ENCODE measurements at regions not wholly inside any gene's neighbourhood (a gene's known extent, or its start where the extent isn't known, plus 50 kb on each side); places are given as distances from the start of the nearest gene placed in this dataset.

- DNase-seq, result no peak
These were observed 645.7 kb downstream of the BRD1 start for GRCh38 chr22:49181942-49182341.

- no peak for DNase-seq
These were observed 646.2 kb downstream of the BRD1 start for GRCh38 chr22:49181431-49181830.

- DNase-seq, result no peak
These were observed 647.0 kb downstream of the BRD1 start for GRCh38 chr22:49180683-49181024.

DNA sequence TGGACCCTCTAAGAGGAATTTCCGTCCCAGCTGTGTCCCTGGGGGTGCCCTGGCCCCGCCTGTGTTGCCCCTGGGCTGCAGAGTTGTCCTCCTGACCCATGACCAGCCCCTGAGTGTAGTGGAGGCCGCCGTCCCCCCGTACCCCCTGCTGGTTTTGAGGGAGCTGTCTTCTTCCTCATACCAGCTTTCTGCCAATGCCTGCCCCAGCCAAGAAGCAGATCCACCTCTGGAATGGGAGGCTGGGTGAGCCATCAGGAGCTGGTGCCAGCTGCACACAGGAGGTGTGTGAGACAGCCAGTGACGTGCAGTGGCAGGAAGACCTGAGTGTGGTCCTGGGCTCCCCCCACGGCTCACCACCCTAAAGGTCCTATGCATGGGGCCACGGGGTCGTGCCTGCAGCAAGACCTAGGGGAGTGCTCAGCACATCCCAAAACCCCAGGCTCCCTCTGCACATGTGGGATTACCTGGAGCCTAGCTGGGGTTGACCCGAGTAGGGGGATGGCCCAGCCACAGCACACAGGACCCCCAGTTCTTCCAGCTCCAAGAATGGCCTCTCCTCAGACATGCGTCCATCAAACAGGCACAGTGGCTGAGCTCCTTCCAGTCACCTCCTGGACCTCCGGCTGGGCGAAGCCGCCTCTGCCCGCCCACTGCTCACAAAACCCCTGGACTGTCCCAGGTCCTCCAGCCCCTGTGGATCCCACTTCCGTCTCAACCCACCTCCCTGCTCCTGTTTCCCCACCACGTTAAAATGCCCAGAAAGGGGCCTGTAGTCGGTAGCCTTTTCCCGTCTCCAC, 647.6 kb downstream of the BRD1 start:
- DNase-seq, result no peak

GRCh38 chr22:49179175-49179574, 648.5 kb downstream of the BRD1 start:
- no peak for DNase-seq

DNA sequence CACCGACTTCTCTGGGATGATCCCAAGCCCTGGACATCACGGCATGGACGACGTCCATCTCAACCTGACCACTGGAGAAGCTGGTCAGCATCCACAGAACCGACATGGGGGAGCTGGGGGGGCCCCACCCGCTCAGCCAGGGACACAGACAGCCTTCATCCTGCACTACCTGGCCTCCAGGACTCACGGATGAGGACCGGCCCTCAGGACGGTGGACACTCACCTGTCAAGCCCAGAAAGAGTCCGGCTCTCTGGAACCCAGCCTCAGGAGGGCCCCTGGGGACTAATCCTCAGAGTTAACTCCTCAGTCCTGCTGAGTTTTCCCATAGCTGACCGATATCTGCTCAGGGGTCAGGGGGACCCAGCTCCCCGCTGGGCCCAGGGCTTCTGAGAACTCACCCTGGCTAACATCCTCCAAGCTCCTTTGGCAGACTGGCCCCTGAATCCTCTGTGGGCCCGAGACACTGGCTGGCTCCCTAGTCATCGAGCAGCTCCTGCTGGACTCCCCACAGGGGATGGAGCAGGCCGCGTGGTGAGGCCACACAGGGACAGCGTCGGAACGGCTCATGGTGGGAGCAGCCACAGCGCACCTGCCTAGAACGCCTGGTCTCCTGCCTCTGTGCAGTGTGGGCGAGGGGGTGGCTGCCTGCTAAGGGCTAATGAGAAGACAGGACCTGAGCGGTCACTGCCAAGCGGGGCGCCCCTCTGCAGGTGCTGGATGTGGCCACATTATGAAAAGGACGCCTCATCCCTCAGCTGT, 649.2 kb downstream of the BRD1 start:
- no peak for DNase-seq

GRCh38 chr22:49177666-49178065, 650.0 kb downstream of the BRD1 start:
- no peak for DNase-seq

DNA sequence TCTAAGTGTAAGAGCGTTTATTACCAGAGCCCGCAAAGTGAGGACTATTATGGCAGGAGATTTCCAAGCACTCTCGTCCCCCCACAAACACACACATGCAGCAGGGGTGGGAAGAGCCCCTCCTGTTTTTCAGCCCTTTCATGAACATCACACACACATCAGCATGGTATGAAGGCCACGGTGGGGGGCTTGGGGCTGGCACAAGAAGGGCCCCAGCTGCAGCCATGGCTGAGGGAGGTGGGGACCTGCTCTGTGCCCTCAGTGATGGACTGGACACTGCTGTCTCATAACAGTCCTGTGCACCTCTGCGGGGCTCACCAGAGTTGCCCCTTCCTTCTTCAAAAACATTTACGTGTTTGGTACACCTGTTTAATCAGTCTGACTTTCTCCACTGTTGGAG, 650.7 kb downstream of the BRD1 start:
- no peak for DNase-seq

DNA sequence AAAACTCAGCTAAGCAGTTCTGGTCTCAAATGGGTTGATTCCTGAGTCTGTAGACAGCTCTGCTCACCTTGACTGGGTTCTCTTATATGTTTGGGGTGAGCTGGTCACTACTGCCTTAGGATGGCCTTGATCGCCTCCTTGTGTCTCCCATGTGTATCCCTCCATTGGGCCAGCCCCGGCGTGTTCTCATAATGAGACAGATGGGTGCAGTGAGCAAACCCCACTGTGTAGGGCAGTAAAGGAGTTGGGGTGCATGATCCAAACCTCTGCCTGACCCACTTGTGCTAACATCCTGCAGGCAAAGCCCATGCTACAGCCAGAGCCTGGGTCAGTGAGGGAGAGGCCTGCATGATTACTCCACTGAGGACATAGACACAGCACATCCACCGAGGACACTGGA, 657.6 kb downstream of the BRD1 start:
- no peak for DNase-seq

- no peak for DNase-seq
These were observed 658.5 kb downstream of the BRD1 start for GRCh38 chr22:49169074-49169744.

GRCh38 chr22:49168219-49168813, 659.4 kb downstream of the BRD1 start:
- no peak for DNase-seq

DNA sequence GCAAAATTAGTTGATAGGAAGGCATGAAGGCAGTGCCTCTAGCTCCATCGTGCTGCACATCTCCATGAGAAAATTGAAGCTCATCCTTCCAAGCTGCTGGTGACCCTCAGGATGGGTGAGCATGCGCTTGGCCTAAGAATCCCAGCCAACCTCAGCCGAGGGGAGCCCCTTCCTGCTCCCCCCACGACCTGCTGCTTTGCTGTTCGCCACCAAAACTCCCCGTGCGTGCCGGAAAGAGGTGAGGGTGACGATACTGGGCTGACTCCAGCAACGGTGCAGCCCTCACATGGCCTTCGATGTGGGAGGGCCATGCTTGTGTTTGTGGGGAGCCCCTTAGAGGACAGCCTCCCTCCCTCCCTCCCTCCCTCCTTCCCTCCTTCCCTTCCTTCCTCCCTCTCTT, 660.9 kb downstream of the BRD1 start:
- no peak for DNase-seq

GRCh38 chr22:49166211-49166610, 661.5 kb downstream of the BRD1 start:
- DNase-seq, result no peak

DNA sequence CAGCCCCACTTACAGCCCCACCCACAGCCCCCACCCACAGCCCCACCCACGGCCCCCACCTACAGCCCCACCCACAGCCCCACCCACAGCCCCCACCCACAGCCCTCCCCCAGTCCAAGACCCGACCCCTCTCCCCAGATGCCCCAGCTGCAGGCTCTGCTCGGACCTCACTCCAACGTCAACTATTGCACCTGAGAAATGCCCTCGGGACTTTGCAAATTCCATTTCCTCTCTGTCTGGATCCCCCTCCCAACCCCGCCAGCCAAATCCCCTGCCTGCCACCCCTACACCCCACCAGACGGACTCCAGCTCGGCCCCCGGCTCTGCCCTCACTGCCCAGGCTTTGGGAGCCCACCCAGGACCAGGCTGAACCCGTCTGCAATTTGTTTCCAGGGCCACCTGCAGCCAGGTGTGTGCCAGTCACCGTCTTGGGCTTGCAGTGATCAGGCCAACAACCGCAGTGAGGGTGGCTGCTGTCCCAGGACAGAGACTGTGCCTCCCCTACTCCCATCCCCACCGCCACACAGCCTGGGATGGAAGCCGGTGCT, 662.8 kb downstream of the BRD1 start:
- no peak for DNase-seq

- DNase-seq, result no peak
These were observed 663.5 kb downstream of the BRD1 start for GRCh38 chr22:49163960-49164690.

DNA sequence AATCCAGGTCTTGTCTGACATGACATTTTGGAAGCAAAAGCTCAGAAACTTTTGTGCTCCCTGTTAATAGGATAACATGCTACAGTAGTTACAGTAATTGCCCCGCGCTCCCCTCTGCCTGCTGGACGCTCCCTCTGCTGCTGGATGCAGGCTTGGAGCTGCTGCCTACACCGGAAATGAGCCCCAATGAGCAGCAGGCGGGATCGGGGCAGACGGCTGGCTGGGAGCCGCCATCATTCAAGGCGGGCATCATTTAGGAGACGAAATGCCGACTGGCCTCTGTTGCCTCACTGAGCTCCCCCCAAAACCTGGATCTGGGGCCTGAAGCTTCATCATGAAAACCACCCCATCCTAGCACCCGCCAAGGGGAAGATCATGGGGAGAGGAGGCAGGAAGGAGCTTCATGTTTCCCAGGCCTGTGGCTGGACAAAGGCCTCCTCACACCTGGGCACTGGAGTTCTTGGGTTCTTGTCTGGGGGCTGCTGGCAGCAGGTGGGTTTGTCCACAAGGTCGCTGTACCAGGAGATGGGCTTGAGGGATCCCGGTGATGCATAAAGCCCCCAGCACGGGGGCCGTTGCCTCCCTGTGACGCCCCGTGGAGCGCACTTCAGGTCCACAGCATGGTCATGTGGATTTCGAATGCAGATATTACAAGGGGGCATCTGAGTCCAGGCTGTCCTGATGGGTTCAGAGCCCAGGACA, 664.3 kb downstream of the BRD1 start:
- DNase-seq, result no peak

DNA sequence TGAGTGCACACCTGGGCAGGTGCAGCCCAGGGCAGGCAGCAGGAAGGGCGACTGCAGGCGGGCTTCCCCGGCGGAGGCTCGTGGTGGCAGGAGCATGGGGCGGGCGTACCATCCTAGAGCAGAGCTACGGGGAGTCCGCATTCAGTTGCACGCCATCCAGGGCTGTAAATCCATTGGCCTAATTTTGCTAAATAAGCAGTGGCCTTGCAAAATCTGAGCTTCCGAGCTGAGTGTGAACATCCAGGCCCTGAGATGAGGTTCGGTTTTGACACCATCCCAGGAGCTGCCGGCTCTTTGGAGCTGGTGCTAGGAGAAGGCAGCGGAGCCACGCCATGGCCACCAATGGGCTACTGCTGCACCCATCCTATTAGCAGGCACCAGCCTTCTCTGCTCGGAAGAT, 664.8 kb downstream of the BRD1 start:
- no peak for DNase-seq

- no peak for DNase-seq
These were observed 666.4 kb downstream of the BRD1 start for GRCh38 chr22:49161002-49161850.

- no peak for DNase-seq
These were observed 667.2 kb downstream of the BRD1 start for GRCh38 chr22:49160261-49161001.

DNA sequence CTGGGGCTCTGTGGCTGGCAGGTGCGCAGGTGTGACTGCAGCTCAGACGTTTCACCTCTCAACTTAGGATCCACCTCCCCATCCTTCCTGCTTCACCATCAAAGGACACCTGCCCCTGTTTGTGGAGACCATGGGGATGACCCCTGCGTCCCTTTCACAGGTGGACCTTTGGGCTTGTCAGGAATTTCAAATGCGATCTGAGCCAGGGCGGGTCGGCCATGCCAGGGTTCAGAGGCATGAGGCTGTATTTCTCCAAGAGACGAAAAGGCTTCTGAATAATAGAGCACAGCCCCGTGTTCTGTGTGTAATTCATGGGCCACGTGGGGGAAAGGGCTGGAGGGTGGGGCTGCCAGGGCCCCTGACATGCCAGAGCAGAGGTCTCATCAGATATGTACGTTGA, 668.0 kb downstream of the BRD1 start:
- DNase-seq, result no peak
